Thymus (tissue), 11 donors: ENCODE measurements at regions not wholly inside any gene's neighbourhood (a gene's known extent, or its start where the extent isn't known, plus 50 kb on each side); places are given as distances from the start of the nearest gene placed in this dataset.
A peak's percentile ranks its signal among the peaks of the same experiment; 100 is the strongest.

ENCODE experiments used
- DNase-seq, 9 donors: peaks; one replicate each; pipeline ENCODE4 v3.0.0-alpha.2; 2013; ENCODE audit warnings: low spot score in 9 of 9, low read depth in 6 of 9, missing footprints in 1 of 9
- H3K27ac ChIP-seq, 2 donors: one replicate each; pipeline ENCODE4 v1.5.1; 2013; ENCODE audit warnings: control low read depth in 1 of 2, low read depth in 1 of 2, low read length in 1 of 2, mild to moderate bottlenecking in 1 of 2, moderate library complexity in 1 of 2
- H3K27me3 ChIP-seq, 2 donors: one replicate each; pipeline ENCODE4 v1.5.1; 2013; ENCODE audit warnings: low read length in 1 of 2; ENCODE audit not compliant: control insufficient read depth in 2 of 2, insufficient read depth in 1 of 2
- H3K36me3 ChIP-seq, 2 donors: one replicate each; pipeline ENCODE4 v1.5.1; 2013; ENCODE audit warnings: low read length in 1 of 2, mild to moderate bottlenecking in 1 of 2, moderate library complexity in 1 of 2; ENCODE audit not compliant: control insufficient read depth in 2 of 2, insufficient read depth in 2 of 2
- H3K4me1 ChIP-seq, 2 donors: one replicate each; pipeline ENCODE4 v1.5.1; 2013; ENCODE audit warnings: low read length in 2 of 2; ENCODE audit not compliant: control insufficient read depth in 2 of 2, insufficient read depth in 2 of 2
- H3K4me3 ChIP-seq, 2 donors: one replicate each; pipeline ENCODE4 v1.5.1; 2013; ENCODE audit warnings: low read length in 2 of 2, control low read depth in 1 of 2, mild to moderate bottlenecking in 1 of 2
- H3K9me3 ChIP-seq, 2 donors: one replicate each; pipeline ENCODE4 v1.5.1; 2013; ENCODE audit warnings: low read length in 1 of 2, mild to moderate bottlenecking in 1 of 2; ENCODE audit not compliant: control insufficient read depth in 2 of 2, insufficient read depth in 1 of 2
- WGBS: extraction: QIAGEN DNeasy Blood & Tissue Kit; methylation state at CpG from one replicate; pipeline ENCODE4 v1.1.7; 2013; 5-methylcytosine and 5-hydroxymethylcytosine counted together
- donor health status: healthy.

DNA sequence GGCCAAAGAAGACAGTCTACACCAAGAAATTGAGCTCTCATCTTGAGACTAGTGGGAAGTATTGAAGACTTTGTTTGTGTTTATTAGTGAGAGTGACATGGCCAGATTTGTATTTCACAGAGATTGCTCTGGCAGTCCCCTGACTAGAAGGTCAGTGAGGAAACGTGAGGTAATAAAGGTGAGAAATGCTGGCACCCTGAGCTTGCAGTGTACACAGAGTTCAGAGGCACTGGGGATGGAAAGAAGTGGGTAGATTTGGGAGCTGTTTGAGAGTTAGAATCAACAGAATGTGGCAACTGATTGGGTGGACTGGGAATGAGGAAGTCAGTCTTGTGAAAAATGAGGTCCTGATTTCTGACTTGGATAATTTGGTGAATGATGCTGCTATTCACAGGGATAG is 336.9 kb downstream of the SNAPC1 start:
- DNase-seq = no peak
- 95% methylated on average over 1 of the region's 1 CpG for WGBS
- Histone ChIP-seq H3K27ac (no peak overlapping the region), H3K4me1 (no peaks in the 10 kb centered on the region), H3K9me3 (no peaks in the 10 kb centered on the region), H3K4me3 (no peak overlapping the region), H3K36me3 (no peaks in the 10 kb centered on the region), H3K27me3 (no peaks in the 10 kb centered on the region)

DNA sequence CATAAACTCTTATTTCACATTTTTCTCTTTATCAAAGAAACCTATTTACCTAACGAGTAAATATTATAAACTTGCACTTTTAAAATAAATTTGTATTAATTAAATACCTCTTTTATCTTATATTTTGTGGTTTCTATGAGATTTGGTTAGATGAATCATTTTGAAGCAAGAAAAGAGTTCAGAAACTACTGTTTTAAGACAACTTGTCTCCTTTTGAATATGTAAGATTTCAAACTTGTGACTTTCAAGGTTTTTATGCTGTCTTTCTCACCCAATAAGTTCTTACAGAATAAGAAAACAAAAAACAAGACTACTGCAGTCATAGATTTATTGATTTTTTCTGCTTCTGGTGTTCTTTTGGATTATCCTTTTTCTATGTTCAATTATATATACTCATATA is 339.0 kb downstream of the SNAPC1 start:
- H3K4me1 ChIP-seq = no peaks in the 10 kb centered on the region
- H3K27ac ChIP-seq = no peak overlapping the region
- H3K4me3 ChIP-seq = no peak overlapping the region
- H3K36me3 ChIP-seq = no peaks in the 10 kb centered on the region
- H3K27me3 ChIP-seq = no peaks in the 10 kb centered on the region
- WGBS = 90% methylated on average over 1 of the region's 1 CpG
- DNase-seq = no peak
- no peaks in the 10 kb centered on the region for H3K9me3 ChIP-seq

DNA sequence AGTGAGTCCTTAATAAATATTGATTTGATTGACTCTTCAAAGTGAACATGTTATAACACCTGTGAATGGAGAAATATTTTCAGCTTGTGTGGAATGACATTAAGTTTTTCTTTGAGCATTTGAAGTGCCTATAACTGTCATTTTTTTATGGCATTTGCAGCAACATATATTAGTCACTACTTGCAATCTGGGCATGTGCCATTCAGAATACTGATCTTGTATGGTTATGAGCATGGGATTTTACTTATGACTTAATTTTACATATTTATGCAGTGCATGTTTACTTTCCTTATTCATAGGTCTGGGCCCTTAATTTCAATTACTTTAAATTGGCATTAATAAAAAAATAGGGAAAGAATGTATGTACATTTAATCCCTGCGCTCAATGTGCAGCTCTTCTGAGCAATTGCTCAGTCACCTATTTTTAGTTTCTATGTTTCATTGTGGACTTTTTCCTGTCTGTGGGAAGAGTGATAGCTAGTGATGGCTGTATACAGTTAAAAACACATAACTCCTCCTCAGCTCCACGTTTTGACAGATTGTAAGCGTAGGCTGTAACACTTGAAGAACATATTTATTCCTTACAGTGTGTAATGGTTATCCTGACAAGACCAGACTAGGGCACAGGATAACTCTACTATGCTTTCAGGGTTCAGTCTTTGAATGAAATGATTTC is 339.6 kb downstream of the SNAPC1 start:
- Histone ChIP-seq H3K4me3 (no peak overlapping the region), H3K27me3 (no peaks in the 10 kb centered on the region), H3K9me3 (no peaks in the 10 kb centered on the region), H3K27ac (no peak overlapping the region), H3K36me3 (no peaks in the 10 kb centered on the region), H3K4me1 (no peaks in the 10 kb centered on the region)
- WGBS = 59% methylated on average over 3 of the region's 3 CpGs
- DNase-seq = no peak

DNA sequence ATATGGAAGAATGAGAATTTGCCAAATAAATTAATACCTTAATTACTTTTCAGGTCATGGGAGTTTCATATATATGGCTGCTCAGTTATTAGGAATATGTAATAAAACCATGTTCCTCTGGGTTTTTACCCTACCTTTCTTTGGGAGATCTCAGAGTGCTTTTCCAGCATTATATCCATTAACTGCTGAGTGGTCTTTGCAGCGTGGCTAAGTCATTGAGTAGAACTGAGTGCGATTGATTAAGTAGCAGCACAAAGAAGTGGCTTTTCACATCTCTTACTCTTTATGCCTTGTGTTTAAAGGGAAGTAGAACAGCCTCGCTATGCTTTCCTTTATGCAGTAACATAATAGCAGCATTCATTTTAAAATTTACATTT is 340.1 kb downstream of the SNAPC1 start:
- H3K4me3 ChIP-seq = no peak overlapping the region
- WGBS = 92% methylated on average over 3 of the region's 3 CpGs

DNA sequence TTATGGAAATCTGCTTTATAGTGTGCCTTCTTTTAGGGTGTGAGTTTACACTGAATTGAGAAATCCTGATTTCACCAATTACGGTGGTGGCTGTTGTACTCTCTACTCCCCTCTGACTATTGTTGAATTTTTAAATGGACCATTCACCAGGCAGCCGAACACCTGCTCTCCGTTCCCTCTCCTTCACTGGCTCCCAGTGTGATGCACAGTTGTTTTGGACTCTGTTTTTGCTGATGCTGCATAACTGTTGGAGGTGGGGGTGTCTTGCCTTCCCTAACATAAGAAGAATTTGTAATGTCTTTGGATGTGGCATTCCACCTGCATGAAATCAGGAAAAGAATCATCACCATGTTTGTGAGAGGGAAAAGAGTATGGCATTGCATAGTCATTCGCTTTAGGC is 341.2 kb downstream of the SNAPC1 start:
- DNase-seq = no peak
- WGBS = 97% methylated on average over 4 of the region's 4 CpGs
- no peaks in the 10 kb centered on the region for H3K4me1 ChIP-seq

More for the DNA sequence above, 340.1 kb downstream of the SNAPC1 start:
- H3K4me1 ChIP-seq = no peaks in the 10 kb centered on the region
- no peaks in the 10 kb centered on the region for H3K9me3 ChIP-seq
- no peaks in the 10 kb centered on the region for H3K27me3 ChIP-seq
- no peak overlapping the region for H3K27ac ChIP-seq
- no peak for DNase-seq
- no peaks in the 10 kb centered on the region for H3K36me3 ChIP-seq

DNA sequence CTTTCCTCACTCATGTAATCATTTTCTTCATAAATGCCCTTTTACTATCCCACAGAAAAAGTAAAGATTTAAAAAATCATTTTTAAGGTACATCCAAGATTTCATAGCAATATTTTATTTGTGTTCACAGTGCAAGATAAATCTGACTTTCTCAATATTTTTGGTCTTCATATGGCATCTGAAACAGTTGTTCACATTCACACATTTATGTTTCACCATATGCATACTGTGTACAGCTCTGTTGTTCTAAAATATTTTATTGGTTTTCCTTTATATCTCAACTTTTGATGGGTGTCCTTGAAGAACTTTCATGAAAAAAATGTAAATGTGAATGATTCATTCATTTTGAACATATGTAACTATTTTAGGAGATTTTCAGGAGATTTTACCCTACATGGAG is 348.7 kb downstream of the SNAPC1 start:
- Histone ChIP-seq H3K9me3 (no peaks in the 10 kb centered on the region), H3K4me3 (no peak overlapping the region), H3K27me3 (peaks cover under 1 to 12% of the 10 kb centered on the region in 2 donors), H3K4me1 (no peaks in the 10 kb centered on the region), H3K36me3 (no peaks in the 10 kb centered on the region), H3K27ac (no peak overlapping the region)
- DNase-seq = no peak

More for the DNA sequence above, 341.2 kb downstream of the SNAPC1 start:
- Histone ChIP-seq H3K36me3 (no peaks in the 10 kb centered on the region), H3K27me3 (no peaks in the 10 kb centered on the region), H3K4me3 (no peak overlapping the region), H3K9me3 (no peaks in the 10 kb centered on the region), H3K27ac (no peak overlapping the region)

DNA sequence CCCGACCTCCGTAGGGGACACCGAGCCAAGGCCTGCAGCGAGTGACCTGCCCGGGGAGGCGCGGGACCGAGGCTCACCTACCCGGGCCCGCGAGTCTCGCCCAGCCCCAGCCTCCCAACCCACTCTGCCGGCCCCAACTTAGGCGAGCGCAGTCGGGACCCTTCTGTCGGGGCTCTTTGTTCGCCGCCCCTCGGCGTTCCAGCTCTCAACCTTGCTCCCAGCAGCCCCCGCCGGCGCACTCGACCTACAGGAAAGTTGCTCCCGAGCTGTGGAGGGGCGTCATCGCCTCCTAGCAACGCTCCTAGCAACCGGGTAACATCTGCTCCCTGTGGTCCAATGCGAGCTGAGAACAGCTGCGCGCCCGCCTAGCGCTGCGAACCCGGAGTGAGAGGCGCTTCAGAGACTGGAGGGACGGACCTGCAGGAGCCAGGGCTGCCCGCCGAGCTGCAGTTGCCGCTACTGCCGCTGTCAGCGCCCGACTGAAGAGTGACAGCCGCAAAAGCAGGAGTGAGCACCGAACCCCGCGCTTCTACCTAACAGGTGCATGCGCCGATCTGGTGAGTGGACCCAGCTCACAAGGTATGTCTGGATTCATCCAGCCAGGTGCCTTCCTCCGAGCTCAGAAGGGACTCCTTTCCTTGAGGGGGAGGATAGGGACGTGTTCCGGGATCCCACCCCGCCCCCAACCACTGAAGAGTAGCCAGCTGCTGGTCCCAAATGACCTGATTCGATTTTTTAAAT is 355.0 kb downstream of the SNAPC1 start:
- no peaks in the 10 kb centered on the region for H3K9me3 ChIP-seq

DNA sequence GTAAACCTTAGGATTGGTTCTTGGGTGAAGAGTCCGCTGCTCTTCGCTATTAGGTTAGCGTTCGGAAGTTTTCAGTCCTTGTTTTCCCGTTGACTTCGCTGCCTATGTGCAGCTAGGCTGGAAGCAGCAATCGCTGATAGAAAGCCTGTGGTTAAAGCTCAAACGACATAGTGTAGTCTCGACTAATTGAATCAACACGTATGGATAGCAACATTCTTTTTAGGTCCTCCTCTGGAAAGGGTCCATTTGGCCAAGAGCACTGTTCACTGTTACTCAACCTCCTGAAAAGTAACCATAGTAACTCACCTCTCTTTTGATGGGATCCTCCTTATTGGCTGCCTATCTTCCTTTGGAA is 355.5 kb downstream of the SNAPC1 start:
- H3K9me3 ChIP-seq = no peaks in the 10 kb centered on the region
- no peak overlapping the region for H3K4me3 ChIP-seq
- 9% methylated on average over 10 of the region's 10 CpGs for WGBS
- H3K27me3 ChIP-seq = peaks cover 12 to 49% of the 10 kb centered on the region in 2 donors
- H3K36me3 ChIP-seq = no peaks in the 10 kb centered on the region
- H3K4me1 ChIP-seq = peaks cover 4 to 11% of the 10 kb centered on the region in 2 donors
- no peak overlapping the region for H3K27ac ChIP-seq
- peak in 1 of 9 donors; percentile 4 for DNase-seq

More for the DNA sequence above, 355.0 kb downstream of the SNAPC1 start:
- H3K27me3 ChIP-seq = peaks cover 12 to 49% of the 10 kb centered on the region in 2 donors
- peak; percentile 8 to 70 (median 40) for DNase-seq
- H3K4me3 ChIP-seq = peak overlapping the region; percentile 9 to 25
- H3K36me3 ChIP-seq = no peaks in the 10 kb centered on the region
- H3K27ac ChIP-seq = no peak overlapping the region
- WGBS = 2% methylated on average over 56 of the region's 56 CpGs
- peaks cover 4 to 11% of the 10 kb centered on the region in 2 donors for H3K4me1 ChIP-seq

DNA sequence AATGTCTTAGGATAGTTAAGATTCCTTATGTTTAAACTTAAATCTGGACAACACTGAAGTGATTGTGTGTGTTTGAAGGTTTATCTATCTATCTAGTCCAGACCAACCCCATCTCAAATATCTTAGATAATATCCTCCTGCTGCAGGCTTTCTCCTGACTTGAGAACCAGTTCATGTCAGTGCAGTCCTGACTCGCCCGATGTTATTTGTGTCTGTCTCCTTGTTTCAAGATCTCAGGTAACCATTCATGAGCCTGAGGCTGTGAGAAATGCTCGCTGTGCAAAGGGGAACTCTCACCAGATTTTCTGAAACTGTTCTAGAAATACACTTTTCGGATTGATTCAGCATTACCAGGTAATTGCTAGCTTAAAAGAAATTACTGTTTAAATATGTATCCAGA is 356.2 kb downstream of the SNAPC1 start:
- no peaks in the 10 kb centered on the region for H3K9me3 ChIP-seq
- H3K4me3 ChIP-seq = no peak overlapping the region
- peaks cover 12 to 49% of the 10 kb centered on the region in 2 donors for H3K27me3 ChIP-seq
- DNase-seq = no peak
- no peaks in the 10 kb centered on the region for H3K36me3 ChIP-seq
- peaks cover 4 to 11% of the 10 kb centered on the region in 2 donors for H3K4me1 ChIP-seq
- H3K27ac ChIP-seq = no peak overlapping the region
- 89% methylated on average over 4 of the region's 4 CpGs for WGBS
